Kidney (tissue), 13 donors: ENCODE measurements at regions not wholly inside any gene's neighbourhood (a gene's known extent, or its start where the extent isn't known, plus 50 kb on each side); places are given as distances from the start of the nearest gene placed in this dataset.

Experiments used
- DNase-seq, 5 donors: peaks; one replicate each; pipeline ENCODE4 v3.0.0-alpha.2; 2013 to 2020
- FAIRE-seq: peaks from 2 replicates; lab custom pipeline; 2012; peaks lifted over from hg19 to GRCh38; lab: Jason Lieb, UNC
- H3K27ac ChIP-seq, 2 donors: one replicate each; pipeline ENCODE4 v1.7.0; 2013; ENCODE audit warnings: low read depth in 2 of 2, low read length in 2 of 2, inconsistent platforms in 1 of 2
- H3K27me3 ChIP-seq: one replicate; pipeline ENCODE4 v1.7.1; 2013; ENCODE audit warnings: low read length, inconsistent platforms; ENCODE audit not compliant: control insufficient read depth, insufficient read depth
- H3K36me3 ChIP-seq, 3 donors: one replicate each; pipeline versions ENCODE4 v1.7.0 to v1.7.1; 2013; ENCODE audit warnings: low read length in 3 of 3, control low read depth in 1 of 3, inconsistent platforms in 1 of 3; ENCODE audit not compliant: insufficient read depth in 3 of 3, control insufficient read depth in 2 of 3
- H3K4me1 ChIP-seq, 3 donors: one replicate each; pipeline versions ENCODE4 v1.7.0 to v1.7.1; 2013; ENCODE audit warnings: low read length in 3 of 3, inconsistent platforms in 1 of 3, low read depth in 1 of 3; ENCODE audit not compliant: control insufficient read depth in 2 of 3, insufficient read depth in 2 of 3
- H3K4me3 ChIP-seq, 3 donors: one replicate each; pipeline versions ENCODE4 v1.7.0 to v1.8.1; 2013; ENCODE audit warnings: low read length in 3 of 3, control low read depth in 1 of 3, inconsistent platforms in 1 of 3
- H3K9ac ChIP-seq, 3 donors: one replicate each; pipeline versions ENCODE4 v1.7.0 to v1.7.1; 2013; ENCODE audit warnings: low read length in 3 of 3, control low read depth in 1 of 3, inconsistent platforms in 1 of 3
- H3K9me3 ChIP-seq, 3 donors: one replicate each; pipeline versions ENCODE4 v1.7.0 to v1.7.1; 2013; ENCODE audit warnings: low read length in 3 of 3, control low read depth in 1 of 3, inconsistent platforms in 1 of 3; ENCODE audit not compliant: control insufficient read depth in 2 of 3, insufficient read depth in 1 of 3
- intact Hi-C: fragments of 100-400 bp; cut with DNase I; formaldehyde crosslinking; loops from one replicate; pipeline ENCODE4 v1.11.1; 2022
- TF ChIP-seq, protein P1 (sequence below): IDR thresholded peaks from 3 replicates; pipeline ENCODE4 v1.5.1; 2012; ENCODE audit warnings: mild to moderate bottlenecking, moderate library complexity, borderline replicate concordance; ENCODE audit not compliant: insufficient read depth; ENCODE audit errors: extremely low read depth
- donor health status: control.
- donor health status: control.
- donor health status: control.
- donor health status: control.
- donor health status: control.
- donor health status: DM: yes; HTN: yes; CAD: no.
- donor health status: Normal renal cell carcinoma (clear cell type).

DNA sequence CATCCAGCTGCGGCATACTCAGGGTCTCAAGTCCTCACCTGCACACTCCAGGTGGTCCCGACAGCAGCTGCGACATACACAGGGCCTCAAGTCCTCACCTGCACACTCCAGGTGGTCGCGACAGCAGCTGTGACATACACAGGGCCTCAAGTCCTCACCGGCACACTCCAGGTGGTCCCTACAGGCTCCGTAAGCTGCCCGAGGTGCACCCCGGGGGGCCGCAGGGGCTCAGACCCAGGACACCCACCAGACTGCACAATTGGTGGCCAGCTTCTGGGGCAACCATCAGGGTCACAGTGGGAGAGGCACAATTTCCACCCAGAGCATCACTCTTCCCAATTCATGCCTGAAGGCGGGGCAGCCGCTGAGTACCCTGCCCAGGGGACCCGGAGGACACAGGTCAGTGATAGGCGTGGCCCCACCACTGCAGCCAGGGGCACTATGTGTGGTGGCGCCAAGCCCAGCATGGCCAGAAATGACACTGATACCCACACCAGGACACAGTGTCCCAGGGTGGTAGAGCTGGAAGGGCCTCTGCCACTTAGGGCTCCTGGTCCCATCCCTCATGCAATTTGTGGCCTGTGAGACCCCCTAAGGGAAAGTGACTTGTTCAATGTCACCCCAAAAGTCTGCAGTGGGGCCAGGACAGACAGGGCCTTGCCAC, 57.5 kb upstream of the ZNF469 start:
- intact Hi-C loops = no loop called here
- Histone ChIP-seq H3K4me3 (no peak overlapping the region), H3K27me3 (no peaks in the 10 kb centered on the region), H3K9me3 (no peaks in the 10 kb centered on the region), H3K9ac (no peak overlapping the region), H3K4me1 (no peaks in the 10 kb centered on the region), H3K27ac (no peak overlapping the region), H3K36me3 (no peaks in the 10 kb centered on the region)
- FAIRE-seq = no peak
- TF ChIP-seq, protein P1, sequence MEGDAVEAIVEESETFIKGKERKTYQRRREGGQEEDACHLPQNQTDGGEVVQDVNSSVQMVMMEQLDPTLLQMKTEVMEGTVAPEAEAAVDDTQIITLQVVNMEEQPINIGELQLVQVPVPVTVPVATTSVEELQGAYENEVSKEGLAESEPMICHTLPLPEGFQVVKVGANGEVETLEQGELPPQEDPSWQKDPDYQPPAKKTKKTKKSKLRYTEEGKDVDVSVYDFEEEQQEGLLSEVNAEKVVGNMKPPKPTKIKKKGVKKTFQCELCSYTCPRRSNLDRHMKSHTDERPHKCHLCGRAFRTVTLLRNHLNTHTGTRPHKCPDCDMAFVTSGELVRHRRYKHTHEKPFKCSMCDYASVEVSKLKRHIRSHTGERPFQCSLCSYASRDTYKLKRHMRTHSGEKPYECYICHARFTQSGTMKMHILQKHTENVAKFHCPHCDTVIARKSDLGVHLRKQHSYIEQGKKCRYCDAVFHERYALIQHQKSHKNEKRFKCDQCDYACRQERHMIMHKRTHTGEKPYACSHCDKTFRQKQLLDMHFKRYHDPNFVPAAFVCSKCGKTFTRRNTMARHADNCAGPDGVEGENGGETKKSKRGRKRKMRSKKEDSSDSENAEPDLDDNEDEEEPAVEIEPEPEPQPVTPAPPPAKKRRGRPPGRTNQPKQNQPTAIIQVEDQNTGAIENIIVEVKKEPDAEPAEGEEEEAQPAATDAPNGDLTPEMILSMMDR = no peak
- peak in 1 of 5 donors; percentile 39 for DNase-seq

DNA sequence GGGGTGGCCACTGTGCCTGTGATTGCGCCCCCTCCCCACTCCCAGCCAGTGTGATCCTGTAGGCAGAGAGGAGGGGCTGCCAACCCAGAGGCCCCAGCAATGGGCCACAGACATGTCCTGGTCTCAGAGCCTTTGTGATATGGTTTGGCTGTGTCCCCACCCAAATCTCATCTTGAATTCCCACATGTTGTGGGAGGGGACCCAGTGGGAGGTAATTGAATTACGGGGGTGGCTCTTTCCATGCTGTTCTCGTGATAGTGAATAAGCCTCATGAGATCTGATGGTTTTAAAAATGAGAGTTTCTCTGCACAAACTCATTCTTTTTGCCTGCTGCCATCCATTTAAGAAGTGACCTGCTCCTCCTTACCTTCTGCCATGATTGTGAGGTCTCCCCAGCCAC, 56.8 kb upstream of the ZNF469 start:
- H3K4me3 ChIP-seq = no peak overlapping the region
- intact Hi-C loops = no loop called here
- H3K36me3 ChIP-seq = peaks cover 0 to under 1% (median 0%) of the 10 kb centered on the region in 3 donors
- H3K27ac ChIP-seq = no peak overlapping the region
- FAIRE-seq (no peak), DNase-seq (peak in 1 of 5 donors; percentile 41)
- peaks cover 0 to 2% (median 0%) of the 10 kb centered on the region in 3 donors for H3K9me3 ChIP-seq
- no peak overlapping the region for H3K9ac ChIP-seq
- no peaks in the 10 kb centered on the region for H3K27me3 ChIP-seq
- TF ChIP-seq, protein P1 = no peak
- H3K4me1 ChIP-seq = no peaks in the 10 kb centered on the region

DNA sequence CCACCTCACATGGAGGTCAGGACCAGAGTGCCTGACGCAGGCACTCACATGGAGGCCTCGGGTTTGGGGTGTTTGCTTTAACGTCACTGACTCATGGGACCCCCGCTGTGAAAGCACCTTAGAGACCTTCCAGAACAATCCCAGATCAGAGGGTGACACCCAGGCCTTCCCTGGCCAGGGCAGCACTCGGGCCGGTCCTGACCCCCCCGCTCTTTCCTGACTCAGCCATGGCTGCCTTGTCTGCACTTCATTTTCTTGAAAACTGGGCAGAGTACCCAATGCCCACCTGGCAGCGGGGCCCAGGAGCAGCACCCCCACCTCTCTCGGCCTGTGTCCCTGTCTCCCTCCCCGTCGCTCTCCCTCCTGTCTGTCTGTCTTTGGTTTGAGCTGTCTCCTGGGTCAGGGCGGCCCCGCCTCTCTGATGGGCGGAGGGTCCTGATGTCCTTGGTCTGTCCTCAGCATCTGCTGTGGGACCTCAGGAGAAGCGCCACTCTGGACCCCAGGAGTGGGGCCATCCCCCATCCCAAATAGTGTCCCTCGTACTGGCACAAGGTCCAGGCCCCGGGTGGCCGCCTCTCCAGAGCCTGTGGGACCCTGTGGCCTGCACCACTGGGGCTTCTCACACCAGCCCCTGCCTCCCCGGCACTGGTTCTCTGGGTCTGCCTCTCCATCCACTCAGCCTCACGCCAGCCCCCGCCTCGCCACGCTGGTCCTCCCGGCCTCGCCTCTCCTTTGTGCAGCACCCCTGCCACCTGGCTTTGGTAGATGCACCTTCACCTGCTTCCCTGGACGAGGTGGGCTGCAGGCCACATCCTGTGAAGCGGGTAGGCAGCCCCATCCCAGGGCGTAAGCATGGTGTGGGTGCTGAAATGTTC, 55.9 kb upstream of the ZNF469 start:
- Histone ChIP-seq H3K36me3 (peaks cover 0 to 4% (median 0%) of the 10 kb centered on the region in 3 donors), H3K27me3 (no peaks in the 10 kb centered on the region), H3K9me3 (peaks cover 0 to 2% (median 0%) of the 10 kb centered on the region in 3 donors), H3K4me1 (no peaks in the 10 kb centered on the region), H3K9ac (no peak overlapping the region), H3K27ac (no peak overlapping the region), H3K4me3 (no peak overlapping the region)
- intact Hi-C loops = no loop called here
- no peak for FAIRE-seq
- peak in 1 of 5 donors; percentile 73 for DNase-seq
- TF ChIP-seq, protein P1 = no peak
